Retinal pigment epithelial cell (primary cell): ENCODE measurements at regions not wholly inside any gene's neighbourhood (a gene's known extent, or its start where the extent isn't known, plus 50 kb on each side); places are given as distances from the start of the nearest gene placed in this dataset.

ENCODE experiments used
- DNase-seq: peaks from one replicate; pipeline ENCODE4 v3.0.0-alpha.2; 2010; ENCODE audit warnings: low read depth
- H3K4me3 ChIP-seq: 2 replicates; pipeline ENCODE4 v1.5.1; 2011; ENCODE audit warnings: mild to moderate bottlenecking, low read length, control low read depth, moderate library complexity
- CTCF ChIP-seq: conservative IDR thresholded peaks from 2 replicates; pipeline ENCODE4 v1.5.1; 2011; ENCODE audit warnings: low read depth, low read length, control low read depth, inconsistent platforms

GRCh38 chr20:29123861-29124260 lies 2133.6 kb upstream of the DEFB115 start:
- no peak for DNase-seq
- no peak for TF ChIP-seq CTCF

More at GRCh38 chr20:29123861-29124260, 2133.6 kb upstream of the DEFB115 start:
- no peak overlapping the region for H3K4me3 ChIP-seq
